ENCODE measurements at regions not wholly inside any gene's neighbourhood (a gene's known extent, or its start where the extent isn't known, plus 50 kb on each side); places are given as distances from the start of the nearest gene placed in this dataset.

GRCh38 chr5:126031989-126032716 is 391.1 kb upstream of the GRAMD2B start:
- TF ChIP-seq, protein P1, sequence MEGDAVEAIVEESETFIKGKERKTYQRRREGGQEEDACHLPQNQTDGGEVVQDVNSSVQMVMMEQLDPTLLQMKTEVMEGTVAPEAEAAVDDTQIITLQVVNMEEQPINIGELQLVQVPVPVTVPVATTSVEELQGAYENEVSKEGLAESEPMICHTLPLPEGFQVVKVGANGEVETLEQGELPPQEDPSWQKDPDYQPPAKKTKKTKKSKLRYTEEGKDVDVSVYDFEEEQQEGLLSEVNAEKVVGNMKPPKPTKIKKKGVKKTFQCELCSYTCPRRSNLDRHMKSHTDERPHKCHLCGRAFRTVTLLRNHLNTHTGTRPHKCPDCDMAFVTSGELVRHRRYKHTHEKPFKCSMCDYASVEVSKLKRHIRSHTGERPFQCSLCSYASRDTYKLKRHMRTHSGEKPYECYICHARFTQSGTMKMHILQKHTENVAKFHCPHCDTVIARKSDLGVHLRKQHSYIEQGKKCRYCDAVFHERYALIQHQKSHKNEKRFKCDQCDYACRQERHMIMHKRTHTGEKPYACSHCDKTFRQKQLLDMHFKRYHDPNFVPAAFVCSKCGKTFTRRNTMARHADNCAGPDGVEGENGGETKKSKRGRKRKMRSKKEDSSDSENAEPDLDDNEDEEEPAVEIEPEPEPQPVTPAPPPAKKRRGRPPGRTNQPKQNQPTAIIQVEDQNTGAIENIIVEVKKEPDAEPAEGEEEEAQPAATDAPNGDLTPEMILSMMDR (IDR thresholded peaks at IDR 0.05), result no peak
- TF ChIP-seq POLR2A (IDR thresholded peaks at IDR 0.05), result no peak
